ENCODE measurements at regions not wholly inside any gene's neighbourhood (a gene's known extent, or its start where the extent isn't known, plus 50 kb on each side); places are given as distances from the start of the nearest gene placed in this dataset.

GRCh38 chr6:113142671-113143174 is 714.4 kb upstream of the MARCKS start:
- in situ Hi-C loops (cut with HindIII; ENCODE audit: low pct_ligation_motif_present, low sequenced_read_pairs) = no loop called here
- Histone ChIP-seq H3K27me3 (replicated peaks) (no peaks in the 10 kb centered on the region), H3K36me3 (replicated peaks) (no peaks in the 10 kb centered on the region), H3K4me3 (ENCODE audit: low read depth, low read length) (no peak overlapping the region), H3K27ac (no peak overlapping the region)
- no peak for TF ChIP-seq CTCF (IDR thresholded peaks at IDR 0.05; ENCODE audit: low read depth, low read length, missing control alignments)
- no peak for DNase-seq

- H3K27ac ChIP-seq = no peak overlapping the region
- no peaks in the 10 kb centered on the region for H3K36me3 ChIP-seq (replicated peaks)
- no peaks in the 10 kb centered on the region for H3K27me3 ChIP-seq (replicated peaks)
- no peak for DNase-seq
- TF ChIP-seq CTCF (IDR thresholded peaks at IDR 0.05; ENCODE audit: low read depth, low read length, missing control alignments) = no peak
- in situ Hi-C loops (cut with HindIII; ENCODE audit: low pct_ligation_motif_present, low sequenced_read_pairs) = no loop called here
- no peak overlapping the region for H3K4me3 ChIP-seq (ENCODE audit: low read depth, low read length)
Measured at GRCh38 chr6:113143206-113143605, 713.9 kb upstream of the MARCKS start.

- H3K27me3 ChIP-seq (replicated peaks) = no peaks in the 10 kb centered on the region
- in situ Hi-C loops (cut with HindIII; ENCODE audit: low pct_ligation_motif_present, low sequenced_read_pairs) = no loop called here
- DNase-seq = no peak
- no peak for TF ChIP-seq CTCF (IDR thresholded peaks at IDR 0.05; ENCODE audit: low read depth, low read length, missing control alignments)
- H3K36me3 ChIP-seq (replicated peaks) = no peaks in the 10 kb centered on the region
- H3K27ac ChIP-seq = no peak overlapping the region
- H3K4me3 ChIP-seq (ENCODE audit: low read depth, low read length) = no peak overlapping the region
Measured at GRCh38 chr6:113144117-113144516, 713.0 kb upstream of the MARCKS start.

GRCh38 chr6:113146878-113147277 is 710.3 kb upstream of the MARCKS start:
- Histone ChIP-seq H3K27ac (no peak overlapping the region), H3K4me3 (ENCODE audit: low read depth, low read length) (no peak overlapping the region), H3K27me3 (replicated peaks) (no peaks in the 10 kb centered on the region), H3K36me3 (replicated peaks) (no peaks in the 10 kb centered on the region)
- DNase-seq = no peak
- in situ Hi-C loops (cut with HindIII; ENCODE audit: low pct_ligation_motif_present, low sequenced_read_pairs) = no loop called here
- no peak for TF ChIP-seq CTCF (IDR thresholded peaks at IDR 0.05; ENCODE audit: low read depth, low read length, missing control alignments)

- TF ChIP-seq CTCF (IDR thresholded peaks at IDR 0.05; ENCODE audit: low read depth, low read length, missing control alignments) = no peak
- Histone ChIP-seq H3K27me3 (replicated peaks) (no peaks in the 10 kb centered on the region), H3K36me3 (replicated peaks) (no peaks in the 10 kb centered on the region), H3K27ac (no peak overlapping the region), H3K4me3 (ENCODE audit: low read depth, low read length) (no peak overlapping the region)
- in situ Hi-C loops (cut with HindIII; ENCODE audit: low pct_ligation_motif_present, low sequenced_read_pairs) = no loop called here
- no peak for DNase-seq
Measured at GRCh38 chr6:113147544-113147943, 709.6 kb upstream of the MARCKS start.

GRCh38 chr6:113148566-113148965 is 708.6 kb upstream of the MARCKS start:
- no peaks in the 10 kb centered on the region for H3K27me3 ChIP-seq (replicated peaks)
- no peak for TF ChIP-seq CTCF (IDR thresholded peaks at IDR 0.05; ENCODE audit: low read depth, low read length, missing control alignments)
- no peak overlapping the region for H3K27ac ChIP-seq
- no peak for DNase-seq
- H3K4me3 ChIP-seq (ENCODE audit: low read depth, low read length) = no peak overlapping the region
- in situ Hi-C loops (cut with HindIII; ENCODE audit: low pct_ligation_motif_present, low sequenced_read_pairs) = no loop called here
- no peaks in the 10 kb centered on the region for H3K36me3 ChIP-seq (replicated peaks)
